ENCODE measurements at regions not wholly inside any gene's neighbourhood (a gene's known extent, or its start where the extent isn't known, plus 50 kb on each side); places are given as distances from the start of the nearest gene placed in this dataset.

GRCh38 chr6:114595591-114595990, 252.8 kb upstream of the HS3ST5 start:
- DNase-seq, result no peak

GRCh38 chr6:114595186-114595585, 252.4 kb upstream of the HS3ST5 start:
- no peak for DNase-seq

GRCh38 chr6:114592506-114592905, 249.7 kb upstream of the HS3ST5 start:
- no peak for DNase-seq

DNA sequence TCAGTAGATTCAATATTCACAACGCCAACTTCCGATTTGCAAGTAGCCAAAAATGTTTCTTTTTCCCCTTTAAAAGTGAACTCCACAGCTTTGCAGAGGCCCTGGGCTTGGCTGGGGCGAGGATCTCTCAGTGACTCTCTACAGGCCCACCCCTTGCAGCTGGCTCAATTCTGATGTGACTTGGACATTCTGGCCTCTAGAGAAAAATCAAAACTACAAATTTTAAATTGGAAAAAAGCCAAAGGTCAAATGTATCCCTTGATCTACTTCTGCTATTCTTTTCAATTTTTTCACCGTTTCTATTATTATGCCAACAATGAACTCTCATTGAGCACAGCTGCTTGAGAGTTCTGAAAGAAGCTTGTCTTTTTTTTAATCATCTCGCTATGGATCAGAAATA, 245.9 kb upstream of the HS3ST5 start:
- no peak for DNase-seq

GRCh38 chr6:114586298-114586697, 243.5 kb upstream of the HS3ST5 start:
- DNase-seq, result no peak

DNA sequence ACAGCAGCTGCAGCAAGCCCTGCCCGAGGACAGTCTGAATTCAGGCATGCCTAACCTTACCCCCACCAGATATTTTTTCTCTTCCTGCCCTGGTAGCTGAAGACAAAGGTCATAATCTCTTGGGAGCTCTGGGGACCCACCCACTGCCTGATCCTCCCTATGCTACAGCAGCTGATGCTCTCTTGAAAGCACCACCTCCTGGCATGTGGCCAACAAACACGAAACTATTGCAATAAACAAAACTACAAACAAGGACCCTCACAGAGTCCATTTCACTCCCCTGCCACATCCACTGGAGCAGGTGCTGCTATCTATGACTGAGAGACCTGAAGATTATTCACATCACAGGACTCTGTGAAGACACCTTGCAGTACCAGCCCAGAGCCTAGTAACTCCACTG, 238.5 kb upstream of the HS3ST5 start:
- DNase-seq, result no peak

DNA sequence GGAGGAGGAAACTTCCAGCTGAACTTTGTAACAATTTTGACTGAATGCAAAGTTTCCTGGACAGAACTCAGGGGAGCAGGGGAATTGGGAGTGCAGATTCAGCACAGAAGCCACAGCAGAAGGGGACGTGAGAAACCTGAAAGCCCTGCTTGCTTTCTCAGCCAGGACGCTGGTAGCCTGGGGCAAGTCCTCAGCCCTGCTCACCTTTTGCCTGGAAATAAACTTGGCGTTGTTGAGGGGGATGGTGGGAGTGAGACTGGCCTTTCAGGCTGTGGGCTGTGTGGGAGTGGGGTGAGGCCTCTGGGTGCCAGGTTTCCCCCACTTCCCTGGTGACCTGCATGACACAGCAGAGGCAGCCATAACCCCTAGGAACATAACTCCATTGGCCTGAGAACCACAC, 238.1 kb upstream of the HS3ST5 start:
- no peak for DNase-seq

GRCh38 chr6:114579486-114579885, 236.7 kb upstream of the HS3ST5 start:
- no peak for DNase-seq

DNA sequence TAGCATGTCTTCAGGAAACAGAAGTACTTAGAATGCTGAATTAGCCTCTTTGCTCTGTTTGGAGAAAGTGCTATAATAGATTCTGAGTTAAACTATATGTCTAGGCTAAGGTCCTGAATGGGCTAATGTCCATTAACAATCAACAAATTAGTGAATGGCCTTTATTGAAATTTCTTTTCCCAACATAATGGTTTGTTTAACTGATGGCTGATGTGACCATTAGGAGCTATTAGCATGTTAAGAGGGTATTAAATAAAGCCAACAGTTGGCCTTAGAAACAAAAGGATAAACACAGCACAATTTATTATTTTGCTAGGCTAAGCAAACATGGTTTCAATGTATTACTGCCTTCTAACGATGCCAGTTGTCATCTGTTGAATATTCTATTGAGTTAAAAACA, 234.3 kb upstream of the HS3ST5 start:
- no peak for DNase-seq

DNA sequence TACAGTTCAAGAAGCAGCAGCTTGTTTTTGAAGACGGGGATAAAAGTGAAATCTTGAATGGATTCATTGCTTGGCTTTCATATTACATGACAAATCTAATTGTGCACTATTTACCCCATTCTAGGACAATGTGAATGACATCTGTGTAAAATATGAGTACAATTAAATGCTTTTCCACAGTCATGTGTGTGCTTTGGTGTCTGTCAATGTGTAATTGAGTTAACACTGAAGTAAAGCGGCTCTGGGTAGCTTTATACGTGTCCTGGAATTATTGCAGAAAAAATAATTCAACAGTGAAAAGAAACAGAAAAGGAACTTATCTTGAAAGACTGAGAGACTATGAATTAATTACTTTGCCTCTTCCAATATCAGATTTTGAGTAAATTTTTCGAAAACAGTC, 233.5 kb upstream of the HS3ST5 start:
- no peak for DNase-seq

- DNase-seq, result no peak
These were observed 226.8 kb upstream of the HS3ST5 start for GRCh38 chr6:114569669-114570068.

GRCh38 chr6:114564302-114564933, 221.6 kb upstream of the HS3ST5 start:
- DNase-seq, result no peak

GRCh38 chr6:114559419-114559818, 216.6 kb upstream of the HS3ST5 start:
- DNase-seq, result no peak

DNA sequence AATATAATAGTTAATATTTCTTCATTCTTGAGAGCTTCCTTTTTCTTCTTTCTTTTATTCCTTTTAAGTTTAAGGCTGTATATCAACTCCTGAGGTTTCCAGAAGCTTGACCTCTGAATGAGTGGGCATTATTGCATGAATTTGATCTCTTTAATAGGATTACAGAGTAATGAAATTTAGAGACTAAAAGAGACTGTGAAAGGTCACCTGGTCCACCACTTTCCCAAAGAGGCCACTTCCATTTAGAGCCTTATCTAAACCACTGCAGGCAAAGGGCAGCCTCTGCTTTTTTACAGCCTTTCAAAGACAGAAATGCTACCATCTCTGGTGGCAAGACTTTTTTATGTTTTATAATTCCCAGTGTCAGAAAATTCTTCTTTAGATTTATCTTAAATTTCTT, 215.3 kb upstream of the HS3ST5 start:
- DNase-seq, result no peak

DNA sequence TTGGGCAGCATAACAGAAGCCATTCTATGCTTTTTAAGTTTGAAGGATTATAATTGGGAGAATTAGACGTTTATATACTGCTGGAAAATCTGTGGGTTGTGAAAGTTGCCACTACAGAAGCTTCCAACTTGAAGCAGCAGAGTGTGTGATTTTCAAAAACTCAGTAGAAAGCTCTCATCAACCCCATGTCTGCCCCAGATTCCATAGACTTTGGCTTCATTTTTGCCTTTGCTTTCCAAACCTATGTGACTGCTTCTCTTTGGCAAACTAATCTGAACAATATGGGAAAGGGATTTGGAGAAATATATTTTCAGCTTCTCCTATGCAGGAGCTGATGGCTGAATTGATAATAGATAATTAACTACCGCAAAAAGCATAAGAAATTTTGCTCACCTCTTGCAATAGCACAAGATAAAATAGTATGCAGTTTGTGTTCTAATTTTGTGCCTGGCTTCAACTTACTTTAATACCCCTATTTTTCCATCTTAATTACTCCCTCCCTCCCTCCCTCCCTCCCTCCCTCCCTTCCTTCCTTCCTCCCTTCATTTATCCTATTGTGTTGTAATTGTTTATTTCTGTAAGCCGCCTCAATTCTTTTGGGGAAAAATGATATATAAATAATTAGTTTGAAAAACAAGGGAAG, 214.1 kb upstream of the HS3ST5 start:
- no peak for DNase-seq

DNA sequence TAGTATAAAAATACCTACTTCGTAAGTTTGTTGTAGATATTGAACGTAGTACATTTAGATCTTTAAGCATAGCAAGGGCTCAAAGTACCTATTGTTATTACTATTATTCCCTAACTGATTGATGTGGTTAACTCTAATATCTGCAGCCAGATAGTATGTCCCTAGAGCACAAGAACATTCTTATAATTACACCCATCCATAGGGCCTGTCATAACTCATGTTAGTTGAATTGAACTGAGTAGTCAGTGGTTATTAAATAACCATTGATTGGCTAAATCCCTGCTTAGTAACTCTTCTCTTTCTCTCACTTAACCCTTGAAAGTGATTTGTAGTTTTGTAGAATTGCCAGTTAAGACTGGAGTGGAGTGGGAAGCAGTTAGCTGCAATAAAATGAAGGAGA, 207.5 kb upstream of the HS3ST5 start:
- no peak for DNase-seq

- DNase-seq, result no peak
These were observed 200.9 kb upstream of the HS3ST5 start for GRCh38 chr6:114543696-114544095.

GRCh38 chr6:114541794-114542193, 199.0 kb upstream of the HS3ST5 start:
- DNase-seq, result no peak

GRCh38 chr6:114537977-114538376, 195.2 kb upstream of the HS3ST5 start:
- no peak for DNase-seq

- DNase-seq, result no peak
These were observed 192.0 kb upstream of the HS3ST5 start for GRCh38 chr6:114534813-114535212.

- no peak for DNase-seq
These were observed 181.3 kb upstream of the HS3ST5 start for GRCh38 chr6:114524081-114524480.

- no peak for DNase-seq
These were observed 180.7 kb upstream of the HS3ST5 start for GRCh38 chr6:114523508-114523907.

DNA sequence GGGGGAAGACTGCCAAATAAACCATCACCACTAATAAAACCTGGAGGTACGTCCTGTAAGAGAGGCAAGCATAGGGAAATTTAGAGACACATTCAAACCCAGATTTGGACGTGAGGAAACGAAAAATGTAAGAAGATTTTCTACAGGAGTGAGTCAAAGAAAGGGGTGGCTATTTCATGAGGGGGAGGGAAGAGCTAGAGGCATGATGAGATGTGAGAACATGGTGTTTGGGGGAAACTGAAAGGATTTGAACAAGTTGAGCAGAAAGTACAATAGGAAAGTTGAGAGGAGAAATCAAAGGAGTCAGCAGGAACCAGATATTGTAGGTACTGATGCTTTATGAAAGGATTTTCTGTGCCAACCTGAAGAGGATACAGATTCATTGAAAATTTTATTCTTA, 179.1 kb upstream of the HS3ST5 start:
- DNase-seq, result no peak

DNA sequence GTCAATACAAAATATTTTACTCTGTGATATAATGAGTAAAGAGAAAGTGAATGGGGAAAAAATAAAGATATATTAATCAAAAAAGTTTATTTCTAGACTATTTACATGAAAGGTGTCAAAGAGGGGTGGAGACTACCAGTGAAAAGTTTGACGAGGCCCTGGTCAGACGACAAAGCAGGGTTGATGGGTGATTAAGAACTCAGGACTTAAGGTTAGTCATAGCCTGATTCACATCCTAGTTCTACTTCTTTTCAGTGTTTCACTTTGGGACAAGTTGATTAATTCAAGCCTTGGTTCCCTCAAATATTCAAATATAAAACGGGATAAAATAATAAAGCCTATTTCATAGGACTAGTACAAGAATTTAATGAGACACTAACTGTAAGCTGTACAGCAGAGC, 178.2 kb upstream of the HS3ST5 start:
- DNase-seq, result no peak

DNA sequence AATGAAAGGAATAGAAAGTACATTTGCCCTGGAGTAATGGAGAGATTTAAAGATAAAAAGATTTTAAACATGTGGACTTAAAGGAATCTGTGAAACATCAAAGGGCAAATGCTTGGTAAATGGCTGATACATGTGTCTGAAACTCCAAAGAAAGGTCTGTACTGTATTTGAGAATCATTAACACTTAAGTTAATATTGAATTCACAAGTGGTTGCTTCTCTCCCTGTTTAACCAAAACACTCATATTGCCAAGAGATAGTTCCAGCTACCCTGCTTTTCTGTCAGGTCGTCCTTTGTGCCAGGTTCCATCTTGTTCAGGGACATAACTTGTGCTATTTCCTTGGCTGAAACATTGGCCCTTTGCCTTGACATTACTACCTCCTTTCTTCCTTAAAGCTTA, 171.3 kb upstream of the HS3ST5 start:
- DNase-seq, result no peak

Measured in Kasumi-1 (cell line).